ENCODE measurements at regions not wholly inside any gene's neighbourhood (a gene's known extent, or its start where the extent isn't known, plus 50 kb on each side); places are given as distances from the start of the nearest gene placed in this dataset.
"Not testable (repeated sequence)": the region's sequence is repeated elsewhere in the genome, so short reads cannot be mapped to it uniquely, and the experiment has no call there.

GRCh38 chr5:74454263-74455030 lies 186.1 kb downstream of the ENC1 start:
- no peak for DNase-seq

GRCh38 chr5:74452856-74453255 lies 187.7 kb downstream of the ENC1 start:
- no peak for DNase-seq

- no peak for DNase-seq
Measured at GRCh38 chr5:74450095-74450494, 190.4 kb downstream of the ENC1 start.

GRCh38 chr5:74446725-74447241 lies 193.7 kb downstream of the ENC1 start:
- no peak for DNase-seq

- DNase-seq = no peak
Measured at GRCh38 chr5:74442466-74442865, 198.1 kb downstream of the ENC1 start.

GRCh38 chr5:74441616-74442015 lies 198.9 kb downstream of the ENC1 start:
- no peak for DNase-seq

- DNase-seq = no peak
Measured at GRCh38 chr5:74440341-74440740, 200.2 kb downstream of the ENC1 start.

- not testable (repeated sequence) for DNase-seq
Measured at GRCh38 chr5:74437870-74438269, 202.7 kb downstream of the ENC1 start.

- DNase-seq = no peak
Measured at GRCh38 chr5:74433896-74434829, 206.4 kb downstream of the ENC1 start.

- no peak for DNase-seq
Measured at GRCh38 chr5:74433255-74433895, 207.2 kb downstream of the ENC1 start.

GRCh38 chr5:74432721-74433120 lies 207.8 kb downstream of the ENC1 start:
- no peak for DNase-seq

GRCh38 chr5:74432216-74432615 lies 208.3 kb downstream of the ENC1 start:
- peak; percentile 60 for DNase-seq

GRCh38 chr5:74431290-74431669 lies 209.2 kb downstream of the ENC1 start:
- DNase-seq = no peak

GRCh38 chr5:74430631-74431289 lies 209.8 kb downstream of the ENC1 start:
- no peak for DNase-seq

- DNase-seq = no peak
Measured at GRCh38 chr5:74429495-74429894, 211.0 kb downstream of the ENC1 start.

- no peak for DNase-seq
Measured at GRCh38 chr5:74428876-74429275, 211.7 kb downstream of the ENC1 start.

- DNase-seq = no peak
Measured at GRCh38 chr5:74428275-74428674, 212.3 kb downstream of the ENC1 start.

GRCh38 chr5:74426506-74426905 lies 214.0 kb downstream of the ENC1 start:
- DNase-seq = peak; percentile 11

GRCh38 chr5:74424162-74424868 lies 216.2 kb downstream of the ENC1 start:
- DNase-seq = no peak

- DNase-seq = no peak
Measured at GRCh38 chr5:74423383-74423782, 217.1 kb downstream of the ENC1 start.

- no peak for DNase-seq
Measured at GRCh38 chr5:74422671-74423070, 217.9 kb downstream of the ENC1 start.

- DNase-seq = no peak
Measured at GRCh38 chr5:74422030-74422429, 218.5 kb downstream of the ENC1 start.
